Activated CD4-positive, alpha-beta T cell treated with anti-CD3 and anti-CD28 coated beads, Interleukin-2, Interleukin-4, amounts not matched to agents 100 ng/mL and 50 ng/mL, durations not matched to agents 16 hours and 8 hours (primary cell): ENCODE measurements at regions not wholly inside any gene's neighbourhood (a gene's known extent, or its start where the extent isn't known, plus 50 kb on each side); places are given as distances from the start of the nearest gene placed in this dataset.
A peak's percentile ranks its signal among the peaks of the same experiment; 100 is the strongest.

Experiments
- DNase-seq: peaks from one replicate; pipeline ENCODE4 v3.0.0-alpha.2; 2020; ENCODE audit warnings: low spot score

GRCh38 chr10:4020631-4021030 lies 235.6 kb upstream of the KLF6 start:
- no peak for DNase-seq

DNA sequence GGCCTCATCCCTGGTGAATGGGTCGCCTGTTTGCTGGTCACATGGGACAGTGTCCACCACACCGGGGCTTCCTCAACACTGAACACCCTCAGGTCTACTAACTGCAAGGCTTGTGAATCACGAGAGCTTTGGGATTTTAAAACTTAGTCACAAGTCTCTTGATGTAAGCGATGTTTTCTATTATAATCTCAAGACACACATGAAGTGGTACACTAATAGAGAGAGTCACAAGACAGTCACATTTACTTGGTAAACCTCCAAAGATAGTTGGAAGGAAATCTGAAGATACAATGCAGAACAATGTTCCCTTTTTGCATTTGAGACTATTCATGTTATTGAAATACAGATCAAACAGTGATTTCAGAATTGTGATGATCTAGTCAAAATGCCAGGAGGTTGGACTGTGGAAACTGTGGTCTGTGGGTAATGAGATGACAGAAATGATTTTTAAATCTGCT lies 233.1 kb upstream of the KLF6 start:
- DNase-seq: no peak

- no peak for DNase-seq
These were observed 232.3 kb upstream of the KLF6 start for GRCh38 chr10:4017336-4017735.

- DNase-seq: no peak
These were observed 231.3 kb upstream of the KLF6 start for GRCh38 chr10:4016214-4016740.

DNA sequence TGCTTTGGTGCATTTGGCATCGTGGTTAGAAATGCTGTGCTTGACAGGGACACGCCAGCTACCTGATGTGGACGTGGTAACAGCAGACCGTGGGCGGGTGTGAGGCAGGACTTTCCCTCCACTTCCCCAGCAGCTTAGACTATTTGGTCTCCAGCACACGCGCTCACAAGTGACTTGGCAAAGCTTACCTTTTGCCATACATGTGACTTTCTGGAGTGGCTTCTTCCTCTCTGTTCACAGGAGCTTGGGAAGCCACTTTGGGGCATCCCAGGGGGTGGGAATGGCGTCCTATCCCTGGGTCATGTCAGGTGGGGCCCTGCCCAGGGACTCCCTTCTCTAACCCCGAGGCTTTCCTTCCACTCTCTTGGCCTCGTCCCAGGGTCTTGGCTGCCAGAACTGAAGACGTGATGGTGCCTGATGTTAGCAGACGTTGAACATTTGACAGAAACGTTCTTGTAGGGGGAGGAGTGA lies 228.7 kb upstream of the KLF6 start:
- peak; percentile 42 for DNase-seq

DNA sequence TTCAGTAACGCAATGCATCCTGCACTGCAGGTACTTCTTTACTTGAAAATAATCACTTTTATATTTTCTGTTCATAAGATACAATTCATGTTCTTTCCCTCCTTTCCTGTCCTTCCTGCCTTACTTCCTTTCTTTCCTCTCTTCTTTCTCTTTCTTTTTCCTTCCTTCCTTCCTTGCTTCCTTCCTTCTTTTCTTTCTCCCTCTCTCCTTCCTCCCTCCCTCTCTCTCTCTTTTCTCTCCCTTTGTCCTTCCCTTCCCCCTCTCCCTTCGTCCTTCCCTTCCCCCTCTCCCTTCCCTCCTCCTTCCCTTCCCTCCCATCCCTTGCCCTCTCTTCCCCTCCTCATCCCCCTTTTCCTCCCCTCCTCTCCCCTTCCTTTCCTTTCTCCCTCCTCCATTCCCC lies 227.8 kb upstream of the KLF6 start:
- no peak for DNase-seq

GRCh38 chr10:4011136-4011812 lies 226.3 kb upstream of the KLF6 start:
- no peak for DNase-seq

- no peak for DNase-seq
These were observed 223.8 kb upstream of the KLF6 start for GRCh38 chr10:4008676-4009382.

GRCh38 chr10:4007771-4008170 lies 222.8 kb upstream of the KLF6 start:
- DNase-seq: no peak

- no peak for DNase-seq
These were observed 221.8 kb upstream of the KLF6 start for GRCh38 chr10:4006858-4007257.

DNA sequence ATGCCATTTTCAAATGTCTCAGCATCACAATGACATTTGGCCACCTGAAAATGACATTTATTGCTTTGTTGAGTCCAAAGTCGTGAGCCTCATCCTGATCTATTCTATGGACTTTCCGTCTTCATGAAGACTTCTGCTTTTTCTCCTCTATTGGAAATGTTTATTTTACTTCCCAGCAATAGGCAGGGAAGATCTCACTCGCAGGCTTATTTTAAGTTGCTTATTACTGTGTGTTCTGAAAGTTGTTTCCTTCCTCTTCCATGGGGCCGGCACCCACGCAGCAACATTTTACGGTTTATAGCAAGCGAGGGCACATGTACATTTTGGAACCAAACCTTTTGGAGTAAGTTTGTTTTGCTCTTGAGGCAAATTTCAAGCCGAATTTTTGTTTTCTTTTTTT lies 221.0 kb upstream of the KLF6 start:
- DNase-seq: no peak

DNA sequence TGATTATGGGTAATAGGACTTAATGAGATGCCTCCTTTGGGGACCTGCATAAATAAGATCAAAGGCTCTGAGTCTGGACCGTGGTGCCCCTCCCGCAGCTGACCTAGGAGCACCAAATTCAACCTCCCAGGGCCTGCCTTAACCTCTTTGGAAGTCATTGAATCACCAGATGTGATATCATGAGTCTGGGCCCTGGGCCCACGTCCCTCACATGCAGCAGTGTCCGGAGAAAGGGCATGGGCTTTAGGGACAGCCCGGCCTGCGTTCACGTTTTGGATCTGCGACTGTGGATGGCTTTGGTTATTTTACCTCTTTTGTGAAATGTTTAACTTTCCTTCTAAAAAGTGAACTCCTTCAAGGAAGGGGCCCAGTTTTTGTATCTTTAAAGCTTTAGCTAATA lies 220.0 kb upstream of the KLF6 start:
- DNase-seq: no peak

- no peak for DNase-seq
These were observed 219.1 kb upstream of the KLF6 start for GRCh38 chr10:4004144-4004543.

GRCh38 chr10:4003348-4003973 lies 218.5 kb upstream of the KLF6 start:
- DNase-seq: peak; percentile 16

GRCh38 chr10:4001811-4002210 lies 216.8 kb upstream of the KLF6 start:
- DNase-seq: no peak

DNA sequence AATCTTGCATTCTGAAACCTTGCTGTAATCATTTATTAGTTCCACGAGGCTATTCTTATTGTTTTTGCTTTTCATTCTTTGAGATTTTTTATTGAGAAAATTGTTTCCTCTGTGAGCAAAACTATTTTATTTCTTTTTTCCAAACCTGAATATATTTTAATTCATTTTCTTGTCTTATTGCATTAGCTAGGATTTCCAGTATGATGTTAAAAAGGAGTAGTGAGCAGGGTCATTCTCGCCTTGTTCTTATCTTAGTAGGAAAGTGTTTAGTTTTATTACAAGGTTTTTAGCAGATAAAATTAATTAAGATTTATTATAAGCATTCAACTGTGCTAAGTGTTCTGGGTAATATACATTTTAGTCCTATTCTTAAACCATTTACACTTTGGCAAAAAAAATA lies 214.6 kb upstream of the KLF6 start:
- DNase-seq: no peak

GRCh38 chr10:3996697-3997096 lies 211.7 kb upstream of the KLF6 start:
- DNase-seq: no peak

DNA sequence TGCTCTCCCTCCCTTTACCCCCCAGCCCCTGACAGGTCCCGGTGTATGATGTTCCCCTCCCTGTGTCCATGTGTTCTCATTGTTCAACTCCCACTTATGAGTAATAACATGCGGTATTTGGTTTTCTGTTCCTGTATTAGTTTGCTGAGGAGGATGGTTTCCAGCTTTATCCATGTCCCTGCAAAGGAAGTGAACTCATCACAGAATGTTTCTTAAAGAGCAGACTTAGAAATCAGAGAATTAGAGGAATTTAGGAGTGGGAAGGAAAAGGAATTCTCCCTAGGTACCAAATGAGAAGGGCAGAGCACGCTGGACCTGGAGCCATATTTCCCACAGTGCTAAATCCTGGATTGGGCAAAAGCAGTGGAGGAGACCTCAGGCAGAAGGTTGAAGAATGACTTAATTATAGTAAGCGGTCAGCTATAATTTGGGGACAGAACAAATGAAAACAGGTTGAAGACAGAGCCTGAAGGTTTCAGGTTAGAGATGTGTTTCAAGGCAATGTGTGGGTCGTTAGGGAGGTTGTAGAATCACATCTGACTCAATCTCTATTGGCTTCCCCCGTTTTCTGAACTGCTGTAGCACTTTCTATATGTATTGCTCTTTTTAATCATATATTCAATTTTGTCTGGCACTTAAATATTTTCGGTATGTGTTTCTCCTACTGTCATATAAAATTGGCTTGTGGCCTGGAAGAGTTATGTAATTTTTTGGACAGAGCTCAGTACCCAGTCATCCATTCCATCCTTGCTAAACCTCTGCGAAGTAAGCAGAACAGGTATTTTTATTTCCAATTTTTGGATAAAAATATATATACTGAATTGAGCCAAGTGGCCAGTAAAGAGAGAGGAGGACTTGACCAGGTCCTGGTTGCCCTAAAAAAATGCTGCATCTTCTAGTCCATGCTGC lies 210.5 kb upstream of the KLF6 start:
- DNase-seq: no peak

GRCh38 chr10:3992382-3993178 lies 207.6 kb upstream of the KLF6 start:
- no peak for DNase-seq

DNA sequence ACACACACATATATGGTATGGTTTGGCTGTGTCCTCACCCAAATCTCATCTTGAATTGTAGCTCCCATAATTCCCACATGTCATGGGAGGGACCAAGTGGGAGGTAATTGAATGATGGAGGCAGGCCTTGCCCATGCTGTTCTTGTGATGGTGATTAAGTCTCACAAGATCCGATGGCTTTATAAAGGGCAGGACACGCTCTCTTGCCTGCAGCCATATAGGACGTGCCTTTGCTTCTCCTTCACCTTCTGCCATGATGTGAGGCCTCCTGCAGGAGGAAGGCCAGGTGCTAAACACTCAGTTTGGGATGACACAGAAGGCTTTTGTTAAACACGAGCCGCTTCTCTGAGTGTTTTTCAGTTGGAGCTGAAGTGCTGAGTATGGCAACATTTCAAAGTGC lies 205.3 kb upstream of the KLF6 start:
- DNase-seq: no peak
